Colonic mucosa (tissue), 4 donors: ENCODE measurements at regions not wholly inside any gene's neighbourhood (a gene's known extent, or its start where the extent isn't known, plus 50 kb on each side); places are given as distances from the start of the nearest gene placed in this dataset.

ENCODE experiments used
- DNase-seq: peaks from one replicate; pipeline ENCODE4 v3.0.0-alpha.2; 2020
- H3K27ac ChIP-seq: fragments of 200-600 bp; one replicate; pipeline ENCODE4 v1.8.0; 2021
- H3K27me3 ChIP-seq: fragments of 200-600 bp; one replicate; pipeline ENCODE4 v1.8.0; 2021
- H3K36me3 ChIP-seq: fragments of 200-600 bp; one replicate; pipeline ENCODE4 v1.8.0; 2021
- H3K4me1 ChIP-seq: fragments of 200-600 bp; one replicate; pipeline ENCODE4 v1.8.0; 2021; ENCODE audit warnings: mild to moderate bottlenecking
- H3K4me3 ChIP-seq: fragments of 200-600 bp; one replicate; pipeline ENCODE4 v1.8.0; 2021
- H3K9ac ChIP-seq, 2 donors: one replicate each; pipeline ENCODE4 v1.7.0; 2013; ENCODE audit warnings: control low read depth in 2 of 2, low read depth in 2 of 2, low read length in 2 of 2
- H3K9me3 ChIP-seq: fragments of 200-600 bp; one replicate; pipeline ENCODE4 v1.8.0; 2021
- intact Hi-C: fragments of 100-400 bp; cut with DNase I; formaldehyde crosslinking; loops from one replicate; pipeline ENCODE4 v1.14.1; 2022
- TF ChIP-seq, protein P1 (sequence below): fragments of 200-600 bp; IDR thresholded peaks from one replicate; pipeline ENCODE4 v1.8.0; 2022; ENCODE audit warnings: antibody characterized with exemption, mild to moderate bottlenecking
- donor health status: healthy.
- donor health status: DM: no; HTN: no; CAD: no.
- donor health status: DM: no; HTN: no; CAD: no.

DNA sequence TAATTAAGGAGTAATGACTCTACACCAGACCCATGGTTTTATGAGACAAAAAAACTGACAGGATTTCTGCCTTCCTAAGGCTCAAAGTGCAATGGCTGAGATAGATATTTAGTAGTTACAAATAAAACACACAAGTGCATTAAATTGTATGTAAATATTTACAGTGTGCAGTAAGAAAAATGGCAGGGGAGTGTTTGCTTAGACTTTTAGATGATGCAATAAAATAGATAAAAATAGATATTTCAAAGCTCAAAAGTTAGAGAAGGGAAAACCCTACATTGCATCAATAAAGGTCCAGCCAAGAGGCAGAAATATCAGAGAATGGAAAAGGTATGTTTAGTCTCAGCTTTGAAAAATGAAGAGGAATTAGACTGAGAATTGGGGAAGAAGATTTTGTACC, 226.3 kb upstream of the FGGY start:
- Histone ChIP-seq H3K36me3 (no peaks in the 10 kb centered on the region), H3K9me3 (no peaks in the 10 kb centered on the region), H3K27me3 (no peaks in the 10 kb centered on the region), H3K4me1 (no peaks in the 10 kb centered on the region), H3K4me3 (no peak overlapping the region), H3K9ac (no peak overlapping the region), H3K27ac (peak overlapping the region; percentile 18)
- DNase-seq = no peak
- TF ChIP-seq, protein P1, sequence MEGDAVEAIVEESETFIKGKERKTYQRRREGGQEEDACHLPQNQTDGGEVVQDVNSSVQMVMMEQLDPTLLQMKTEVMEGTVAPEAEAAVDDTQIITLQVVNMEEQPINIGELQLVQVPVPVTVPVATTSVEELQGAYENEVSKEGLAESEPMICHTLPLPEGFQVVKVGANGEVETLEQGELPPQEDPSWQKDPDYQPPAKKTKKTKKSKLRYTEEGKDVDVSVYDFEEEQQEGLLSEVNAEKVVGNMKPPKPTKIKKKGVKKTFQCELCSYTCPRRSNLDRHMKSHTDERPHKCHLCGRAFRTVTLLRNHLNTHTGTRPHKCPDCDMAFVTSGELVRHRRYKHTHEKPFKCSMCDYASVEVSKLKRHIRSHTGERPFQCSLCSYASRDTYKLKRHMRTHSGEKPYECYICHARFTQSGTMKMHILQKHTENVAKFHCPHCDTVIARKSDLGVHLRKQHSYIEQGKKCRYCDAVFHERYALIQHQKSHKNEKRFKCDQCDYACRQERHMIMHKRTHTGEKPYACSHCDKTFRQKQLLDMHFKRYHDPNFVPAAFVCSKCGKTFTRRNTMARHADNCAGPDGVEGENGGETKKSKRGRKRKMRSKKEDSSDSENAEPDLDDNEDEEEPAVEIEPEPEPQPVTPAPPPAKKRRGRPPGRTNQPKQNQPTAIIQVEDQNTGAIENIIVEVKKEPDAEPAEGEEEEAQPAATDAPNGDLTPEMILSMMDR = no peak
- intact Hi-C loops = no loop called here

DNA sequence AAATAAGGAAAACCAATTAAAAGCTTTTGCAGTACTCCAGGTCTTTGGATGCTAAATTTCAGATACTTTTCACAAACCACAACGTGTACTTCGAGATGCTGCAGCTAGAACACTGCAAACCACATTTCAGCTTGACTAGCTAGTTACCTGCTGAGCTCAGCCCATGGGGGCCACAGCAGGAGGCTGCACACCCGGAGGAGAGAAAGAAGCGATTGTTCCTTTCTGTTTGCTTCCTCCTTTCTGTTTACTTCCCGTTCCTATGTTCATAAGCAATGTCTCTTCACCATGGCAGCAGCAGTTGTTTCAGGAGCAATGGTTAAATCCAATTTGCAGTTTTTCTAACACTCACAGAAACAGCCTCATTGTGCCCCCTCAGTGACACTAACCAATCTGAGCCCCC, 225.6 kb upstream of the FGGY start:
- Histone ChIP-seq H3K27me3 (no peaks in the 10 kb centered on the region), H3K36me3 (no peaks in the 10 kb centered on the region), H3K9ac (no peak overlapping the region), H3K4me3 (no peak overlapping the region), H3K4me1 (no peaks in the 10 kb centered on the region), H3K9me3 (no peaks in the 10 kb centered on the region), H3K27ac (peak overlapping the region; percentile 18)
- intact Hi-C loops = no loop called here
- TF ChIP-seq, protein P1 = no peak
- DNase-seq = peak; percentile 39

DNA sequence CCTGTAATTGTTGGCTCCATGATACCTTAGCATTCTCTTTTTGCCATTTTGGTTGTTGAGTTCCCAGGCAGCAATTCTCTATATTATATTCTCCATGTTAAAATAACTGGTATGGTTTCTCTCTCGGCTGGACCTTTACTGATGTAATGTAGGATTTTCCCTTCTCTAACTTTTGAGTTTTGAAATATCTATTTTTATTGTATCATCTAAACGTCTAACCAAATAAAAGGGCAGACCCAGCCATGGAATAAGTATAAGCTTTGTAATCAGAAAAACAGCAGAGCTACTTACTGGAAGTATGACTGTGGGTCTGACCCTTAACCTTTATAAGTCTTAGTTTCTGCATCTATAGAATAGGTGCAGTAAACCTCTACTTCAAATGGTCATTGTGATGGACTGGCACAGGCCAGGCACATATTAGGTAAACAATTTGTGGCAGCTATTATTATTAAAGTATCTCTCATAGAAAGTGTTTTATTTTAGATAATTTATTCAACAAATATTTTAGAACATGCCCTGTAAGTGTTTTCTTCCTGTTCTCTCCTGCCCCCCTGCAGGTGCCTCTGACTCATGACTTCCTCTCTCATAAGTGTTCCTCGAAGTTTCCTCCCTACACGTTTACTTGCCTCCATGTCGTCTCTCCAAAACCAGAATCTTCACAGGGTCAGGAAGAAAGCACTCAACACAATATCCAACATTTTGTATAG, 224.9 kb upstream of the FGGY start:
- H3K9me3 ChIP-seq = no peaks in the 10 kb centered on the region
- intact Hi-C loops = no loop called here
- H3K27ac ChIP-seq = peak overlapping the region; percentile 18
- TF ChIP-seq, protein P1 = no peak
- no peaks in the 10 kb centered on the region for H3K36me3 ChIP-seq
- no peak for DNase-seq
- H3K4me3 ChIP-seq = no peak overlapping the region
- no peaks in the 10 kb centered on the region for H3K4me1 ChIP-seq
- no peak overlapping the region for H3K9ac ChIP-seq
- no peaks in the 10 kb centered on the region for H3K27me3 ChIP-seq

DNA sequence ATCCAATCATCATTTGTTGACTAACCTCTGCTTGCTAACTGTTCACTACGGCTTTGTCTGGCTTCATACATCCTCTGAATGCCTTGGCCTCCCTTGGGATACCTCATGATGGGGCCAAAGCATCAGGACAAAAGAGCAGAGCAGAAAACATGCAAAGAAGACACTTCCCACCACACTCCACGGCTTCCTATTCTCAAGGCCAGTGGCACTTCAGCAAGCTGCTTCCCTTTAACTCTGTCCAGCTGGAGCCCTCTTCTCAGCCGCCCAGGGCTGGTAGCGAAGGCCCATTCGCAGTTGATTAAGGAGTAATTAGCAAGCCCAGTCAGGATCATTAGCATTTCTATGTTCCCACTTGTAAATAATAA, 224.3 kb upstream of the FGGY start:
- Histone ChIP-seq H3K4me3 (no peak overlapping the region), H3K4me1 (no peaks in the 10 kb centered on the region), H3K27ac (no peak overlapping the region), H3K36me3 (no peaks in the 10 kb centered on the region), H3K9ac (no peak overlapping the region), H3K9me3 (no peaks in the 10 kb centered on the region), H3K27me3 (no peaks in the 10 kb centered on the region)
- no peak for DNase-seq
- intact Hi-C loops = no loop called here
- TF ChIP-seq, protein P1 = no peak

DNA sequence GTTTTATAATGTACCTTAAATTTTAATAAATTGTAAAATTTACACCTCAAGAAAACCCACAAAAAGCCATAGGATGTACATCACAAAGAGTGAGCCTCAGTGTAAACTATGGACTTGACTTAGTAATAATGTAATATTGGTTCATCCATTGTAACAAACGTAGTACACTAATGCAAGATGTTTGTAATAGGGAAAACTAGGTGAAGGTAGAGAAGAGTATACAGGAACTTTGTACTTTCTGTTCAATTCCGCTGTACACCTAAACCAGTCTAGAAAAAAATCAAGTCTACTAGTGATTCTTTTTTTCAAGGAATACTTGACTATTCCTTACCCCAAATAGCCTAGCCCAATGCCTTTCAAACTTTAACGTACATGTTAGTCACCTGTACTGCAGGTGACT, 222.3 kb upstream of the FGGY start:
- Histone ChIP-seq H3K4me3 (no peak overlapping the region), H3K9ac (no peak overlapping the region), H3K27me3 (no peaks in the 10 kb centered on the region), H3K9me3 (no peaks in the 10 kb centered on the region), H3K36me3 (no peaks in the 10 kb centered on the region), H3K4me1 (no peaks in the 10 kb centered on the region), H3K27ac (no peak overlapping the region)
- intact Hi-C loops = no loop called here
- DNase-seq = no peak
- TF ChIP-seq, protein P1 = no peak
